SK-N-MC (cell line): ENCODE measurements at regions not wholly inside any gene's neighbourhood (a gene's known extent, or its start where the extent isn't known, plus 50 kb on each side); places are given as distances from the start of the nearest gene placed in this dataset.

Experiments used
- EZH2 ChIP-seq: fragments of 200-600 bp; sonication (generic); IDR thresholded peaks from one replicate; pipeline ENCODE4 v1.6.1; 2017; ENCODE audit warnings: antibody characterized with exemption
- FOXP2 ChIP-seq: optimal IDR thresholded peaks from 2 replicates; pipeline ENCODE3; 2011; ENCODE audit warnings: mild to moderate bottlenecking, moderate library complexity; ENCODE audit not compliant: insufficient read depth; ENCODE audit errors: extremely low read length, control extremely low read depth

DNA sequence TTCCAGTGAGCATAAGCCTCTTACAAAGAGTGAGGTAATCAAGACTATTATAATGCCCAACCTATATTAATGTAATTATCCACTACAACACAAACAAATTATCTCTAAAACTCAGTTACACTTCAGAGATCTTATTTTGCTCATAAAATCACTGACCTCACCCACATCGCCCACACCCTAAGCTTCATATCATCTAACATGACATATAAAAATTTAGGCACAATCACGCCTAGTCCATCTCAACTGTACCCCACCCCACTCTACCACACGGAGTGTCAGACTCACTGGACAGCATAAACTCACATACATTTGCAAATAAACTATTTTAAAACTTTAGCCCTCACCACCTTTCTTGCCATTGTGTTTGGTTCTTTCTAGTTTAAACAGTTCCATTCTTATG is 252.4 kb downstream of the PCDH7 start:
- TF ChIP-seq FOXP2, result no peak
- TF ChIP-seq EZH2, result no peak
